DLD1 (cell line): ENCODE measurements at regions not wholly inside any gene's neighbourhood (a gene's known extent, or its start where the extent isn't known, plus 50 kb on each side); places are given as distances from the start of the nearest gene placed in this dataset.
"Not testable (repeated sequence)": the region's sequence is repeated elsewhere in the genome, so short reads cannot be mapped to it uniquely, and the experiment has no call there.

Source experiments
- in situ Hi-C: cut with HindIII; loops from 2 replicates; pipeline ENCODE4 v1.10.0; 2017; ENCODE audit warnings: low sequenced_read_pairs

- in situ Hi-C loops, result no loop called here
Observed at GRCh38 chr4:30538794-30539193, 181.4 kb upstream of the PCDH7 start.

GRCh38 chr4:30543057-30543456, 177.1 kb upstream of the PCDH7 start:
- in situ Hi-C loops, result no loop called here

DNA sequence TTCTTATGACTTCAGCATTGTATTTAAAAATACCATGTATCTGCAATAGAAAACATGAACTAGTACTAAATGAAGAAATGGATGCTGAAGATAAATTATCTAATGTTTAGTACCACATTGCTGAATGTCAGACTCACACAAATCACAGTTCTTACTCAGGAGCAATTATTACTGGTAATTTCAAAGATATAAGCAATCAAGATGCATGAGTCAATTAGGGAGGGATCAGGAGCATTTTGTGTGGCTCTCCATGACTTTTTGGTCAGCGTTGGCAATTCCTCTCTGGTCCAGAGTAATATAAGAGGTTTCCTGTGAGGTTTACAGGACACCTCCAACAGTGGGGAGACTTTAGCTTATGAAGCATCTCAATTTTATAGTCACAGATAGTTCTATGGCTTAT, 167.0 kb upstream of the PCDH7 start:
- in situ Hi-C loops, result no loop called here

DNA sequence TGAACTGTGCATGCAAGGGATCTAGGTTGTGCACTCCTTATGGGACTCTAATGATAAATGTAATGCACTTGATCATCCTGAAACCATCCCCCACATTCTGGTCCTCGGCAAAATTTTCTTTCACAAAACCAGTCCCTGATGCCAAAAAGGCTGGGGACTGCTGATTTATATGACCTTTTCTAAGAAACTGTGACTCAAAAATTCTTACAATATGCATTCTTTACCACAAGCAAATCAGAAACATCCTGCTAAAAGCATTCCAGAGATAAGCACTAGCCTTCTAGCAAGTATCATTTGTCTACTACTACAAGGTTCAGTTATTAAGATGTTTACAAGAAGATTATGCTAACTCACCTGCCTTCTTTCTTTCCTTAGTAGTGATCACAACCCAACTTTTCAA, 166.5 kb upstream of the PCDH7 start:
- in situ Hi-C loops, result no loop called here

DNA sequence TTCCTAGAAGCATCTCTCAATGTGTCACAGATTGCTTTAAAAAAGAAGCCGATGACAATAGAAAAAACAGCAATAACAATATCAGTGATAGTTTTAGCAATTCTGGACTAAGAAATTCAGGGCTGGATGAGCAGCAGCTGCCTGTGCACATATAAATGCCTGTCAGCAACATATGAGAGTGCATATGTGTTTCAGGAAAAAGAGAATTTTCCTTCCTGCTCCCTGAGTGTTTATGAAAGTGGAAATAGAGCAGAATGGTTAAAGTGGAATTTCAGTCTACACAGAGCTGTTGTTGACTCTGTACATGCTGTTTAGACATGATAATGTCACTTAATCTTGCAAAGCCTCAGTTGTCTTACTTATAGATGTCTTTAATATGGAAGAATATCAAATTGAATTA, 164.4 kb upstream of the PCDH7 start:
- in situ Hi-C loops, result no loop called here

DNA sequence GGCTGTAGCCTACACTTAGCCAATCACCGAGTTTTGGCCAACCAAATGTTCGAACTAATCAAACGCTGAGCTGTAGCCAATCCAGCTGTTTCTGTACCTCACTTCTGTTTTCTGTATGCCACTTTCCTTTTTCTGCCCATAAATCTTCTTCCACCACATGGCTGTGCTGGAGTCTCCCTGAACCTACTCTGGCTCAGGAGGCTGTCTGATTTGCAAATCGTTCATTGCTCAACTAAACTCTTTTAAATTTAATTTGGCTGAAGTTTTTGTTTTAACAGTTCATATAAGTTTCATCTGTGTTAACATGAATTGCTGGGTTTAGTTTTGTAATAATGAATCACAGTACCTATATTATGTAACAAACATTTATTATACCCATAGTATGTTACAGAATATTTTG, 160.7 kb upstream of the PCDH7 start:
- in situ Hi-C loops, result no loop called here

- in situ Hi-C loops, result no loop called here
Observed at GRCh38 chr4:30586850-30587249, 133.3 kb upstream of the PCDH7 start.

- in situ Hi-C loops, result not testable (repeated sequence)
Observed at GRCh38 chr4:30589669-30590068, 130.5 kb upstream of the PCDH7 start.

DNA sequence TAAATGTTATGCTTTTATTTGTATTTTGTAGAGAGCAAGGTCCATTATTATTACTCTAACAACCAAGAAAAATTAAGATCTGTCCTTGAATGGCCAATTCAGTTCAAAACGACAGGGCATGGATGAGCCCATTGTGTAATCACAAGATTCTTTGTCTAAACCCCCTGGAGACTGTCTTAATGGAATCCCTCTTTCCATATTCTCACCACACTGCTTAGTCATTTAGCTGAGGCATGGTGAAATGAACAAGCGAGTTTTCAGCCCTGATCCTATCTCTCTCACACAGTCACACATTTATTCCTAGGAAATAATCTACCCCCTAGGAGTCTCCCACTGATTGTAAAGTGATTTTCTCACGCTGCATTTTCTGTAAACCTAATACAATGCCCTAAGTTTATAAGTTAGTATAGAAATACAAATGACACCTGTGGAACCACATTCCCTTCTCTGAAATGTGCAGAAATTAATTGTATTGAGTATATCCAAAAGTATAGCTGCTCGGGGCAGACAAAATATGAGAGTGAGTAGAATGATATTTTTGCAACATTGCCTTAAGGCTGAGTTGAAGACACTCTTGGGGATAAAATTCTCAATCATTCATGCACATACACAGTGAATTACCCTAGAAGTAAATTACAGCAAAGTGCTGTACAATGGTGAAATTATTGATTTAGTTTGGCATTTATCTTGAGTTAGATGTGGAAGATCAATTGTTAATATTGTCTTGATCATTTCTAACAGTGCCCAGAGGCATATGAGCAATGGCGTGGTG, 119.7 kb upstream of the PCDH7 start:
- in situ Hi-C loops, result no loop called here

- in situ Hi-C loops, result no loop called here
Observed at GRCh38 chr4:30601070-30601865, 118.9 kb upstream of the PCDH7 start.

DNA sequence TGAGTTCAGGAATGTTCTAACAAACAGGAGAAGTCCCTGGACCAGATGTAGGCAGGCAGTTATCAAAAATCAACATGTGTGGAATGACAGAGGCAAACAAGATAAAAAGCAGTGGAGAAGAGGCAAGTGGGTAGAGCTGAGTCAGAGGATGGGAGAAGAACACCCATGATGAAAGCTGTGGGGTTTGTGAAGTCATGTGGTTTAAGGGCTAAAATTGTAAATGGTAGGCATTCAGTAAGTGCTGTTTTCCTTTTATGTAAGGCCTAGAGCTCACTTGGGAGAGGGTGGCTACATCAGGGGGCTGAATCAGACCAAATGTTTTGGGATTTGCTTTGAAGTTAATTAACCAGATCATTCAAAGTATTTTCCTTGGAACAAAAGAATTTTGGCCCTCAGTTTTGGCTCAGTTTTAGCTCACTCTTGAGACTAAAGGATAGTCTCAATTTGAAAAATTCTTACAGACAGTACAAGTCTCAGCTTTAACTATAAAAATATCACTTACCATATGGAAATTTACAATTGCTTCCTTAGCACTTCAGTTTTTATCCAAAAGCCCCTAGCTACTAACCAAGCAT, 114.5 kb upstream of the PCDH7 start:
- in situ Hi-C loops, result no loop called here

DNA sequence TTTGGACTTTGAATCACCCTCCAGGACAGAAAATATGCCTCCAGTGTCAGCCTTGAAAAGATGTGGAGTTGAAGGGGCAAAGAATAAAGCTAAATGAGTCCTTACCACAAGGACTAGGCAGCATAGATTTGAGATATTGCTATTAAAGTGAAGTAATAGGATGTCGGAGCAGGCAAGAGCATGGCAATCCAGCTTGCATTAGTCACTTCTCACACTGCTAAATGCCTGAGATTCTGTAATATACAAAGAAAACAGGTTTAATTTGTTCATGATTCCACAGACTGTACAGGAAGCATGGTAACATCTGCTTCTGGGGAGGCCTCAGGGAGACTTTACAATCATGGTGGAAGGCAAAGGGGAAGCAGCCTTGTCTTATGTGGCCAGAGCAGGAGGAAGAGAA, 109.8 kb upstream of the PCDH7 start:
- in situ Hi-C loops, result no loop called here

DNA sequence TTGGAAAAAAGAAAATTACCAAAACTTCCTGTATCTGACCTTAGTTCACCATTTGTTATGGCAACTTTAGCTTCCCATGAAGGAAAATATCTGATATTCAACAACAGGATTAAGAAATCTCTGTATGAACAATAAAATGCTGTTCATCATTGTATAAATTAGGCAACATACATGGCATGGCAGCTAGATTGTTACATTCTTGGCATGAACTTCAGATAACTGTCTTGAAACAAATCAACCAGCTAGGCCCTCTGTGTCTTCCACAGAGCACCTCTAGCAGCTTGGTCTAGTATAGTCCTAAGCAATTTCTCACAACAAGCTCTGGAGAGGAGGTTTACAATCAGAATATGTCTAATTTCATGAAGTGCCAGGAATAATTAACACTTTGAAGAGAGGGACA, 105.4 kb upstream of the PCDH7 start:
- in situ Hi-C loops, result no loop called here

DNA sequence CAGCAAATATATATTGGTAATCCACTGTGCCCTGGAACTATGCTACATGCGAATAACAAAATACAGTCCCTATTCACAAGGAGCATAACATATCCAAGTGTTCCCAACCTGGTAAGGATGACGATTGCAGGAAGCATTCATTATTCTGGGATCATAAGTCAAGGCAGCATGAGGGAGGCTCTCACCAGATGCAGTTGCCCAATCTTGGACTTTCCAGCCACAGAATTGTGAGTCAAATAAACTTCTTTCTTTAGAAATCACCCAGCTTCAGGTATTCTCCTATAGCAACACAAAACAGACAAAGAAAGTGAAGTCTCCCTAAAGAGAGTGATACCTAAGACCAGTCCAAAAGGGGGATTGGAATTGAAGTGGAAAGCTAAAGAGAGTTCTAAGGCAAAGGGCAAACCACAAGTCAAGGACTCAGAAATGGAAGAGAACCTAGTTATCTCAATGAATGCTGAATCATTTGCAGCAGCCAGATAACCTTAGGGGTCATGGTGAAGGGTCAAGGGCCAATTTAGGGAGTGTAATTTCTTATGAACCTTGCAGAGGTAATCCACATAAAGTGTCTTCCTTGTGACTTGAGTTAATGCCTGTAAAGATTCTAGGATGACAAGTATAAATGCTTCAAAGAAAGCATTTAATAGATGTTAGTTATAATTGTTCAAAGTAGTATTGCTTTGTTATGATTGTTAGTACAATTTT, 103.1 kb upstream of the PCDH7 start:
- in situ Hi-C loops, result no loop called here

- in situ Hi-C loops, result no loop called here
Observed at GRCh38 chr4:30617836-30618235, 102.3 kb upstream of the PCDH7 start.

DNA sequence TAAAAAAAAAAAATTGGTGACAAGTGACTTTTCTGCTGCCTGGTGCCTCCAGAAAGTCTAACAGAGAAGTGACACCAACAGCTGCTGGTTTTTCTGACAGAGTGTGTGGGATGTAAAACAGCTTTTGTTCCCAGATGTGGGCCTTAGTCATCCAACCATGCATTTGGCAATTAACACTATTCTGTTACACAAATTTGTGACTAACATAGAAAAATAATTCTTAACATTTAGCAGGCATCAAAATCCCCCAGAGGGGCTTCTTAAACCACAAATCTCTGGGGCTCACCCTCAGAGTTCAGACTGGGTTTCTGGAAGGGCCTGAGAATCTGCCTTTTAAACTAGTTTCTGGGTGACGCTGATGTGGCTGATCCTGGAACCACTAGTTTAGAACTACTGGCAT, 100.5 kb upstream of the PCDH7 start:
- in situ Hi-C loops, result no loop called here

- in situ Hi-C loops, result no loop called here
Observed at GRCh38 chr4:30620711-30621110, 99.5 kb upstream of the PCDH7 start.

GRCh38 chr4:30630431-30630830, 89.7 kb upstream of the PCDH7 start:
- in situ Hi-C loops, result no loop called here

GRCh38 chr4:30632751-30633150, 87.4 kb upstream of the PCDH7 start:
- in situ Hi-C loops, result no loop called here

DNA sequence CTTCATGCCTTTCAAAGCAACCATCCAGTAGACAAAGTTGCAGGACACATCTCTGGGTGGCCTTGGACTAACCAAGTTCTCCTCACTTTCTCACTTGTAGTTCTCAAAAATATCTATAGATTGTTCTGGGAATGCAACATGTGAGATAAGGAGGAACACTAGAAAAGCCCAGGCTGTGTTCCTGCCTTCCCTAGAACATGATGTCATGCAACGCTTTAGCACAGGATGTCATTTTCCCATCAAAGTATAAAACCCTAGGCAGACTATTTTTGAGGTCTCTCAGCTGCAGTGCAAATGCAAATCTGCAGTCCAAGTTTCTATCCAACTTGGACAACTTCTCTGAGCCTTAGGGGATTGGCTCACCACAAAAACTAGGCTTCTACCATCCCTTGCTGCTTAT, 78.8 kb upstream of the PCDH7 start:
- in situ Hi-C loops, result no loop called here

- in situ Hi-C loops, result no loop called here
Observed at GRCh38 chr4:30642567-30642966, 77.6 kb upstream of the PCDH7 start.
